ENCODE measurements at regions not wholly inside any gene's neighbourhood (a gene's known extent, or its start where the extent isn't known, plus 50 kb on each side); places are given as distances from the start of the nearest gene placed in this dataset.

GRCh38 chr14:94702629-94703028 lies 67.3 kb downstream of the GSC start:
- POLR2A ChIA-PET: interaction anchor here (1.0 kb wide), 1 partner anchor 34 kb away, joined by 4 read pairs; no protein-coding TSS in a partner anchor
- Histone ChIP-seq H3K4me1 (replicated peaks in 1 of 2; ENCODE audit: control insufficient read depth in 2 of 2, insufficient read depth in 2 of 2, low read length in 2 of 2) (no peaks in the 10 kb centered on the region), H3K9ac (ENCODE audit: insufficient read depth in 1 of 2, low read depth in 2 of 2, low read length in 2 of 2) (no peak overlapping the region), H3K27me3 (ENCODE audit: control insufficient read depth in 2 of 2, insufficient read depth in 2 of 2, low read length in 2 of 2) (no peaks in the 10 kb centered on the region; a peak in 1 of 5 replicates), H3K4me3 (no peak overlapping the region), H3K79me2 (ENCODE audit: control insufficient read depth, insufficient read depth, low read length) (no peaks in the 10 kb centered on the region), H2AFZ (ENCODE audit: low read depth, low read length) (no peak overlapping the region), H3K9me3 (replicated peaks; ENCODE audit: control insufficient read depth, insufficient read depth, low read depth, low read length) (no peaks in the 10 kb centered on the region), H4K20me1 (replicated peaks; ENCODE audit: control insufficient read depth, insufficient read depth, low read length) (no peaks in the 10 kb centered on the region), H3K4me2 (ENCODE audit: insufficient read depth, low read length) (no peak overlapping the region), H3K9me1 (ENCODE audit: control insufficient read depth, insufficient read depth, low read length) (no peaks in the 10 kb centered on the region), H3K27ac (ENCODE audit: extremely low read depth, low read depth, low read length) (no peak overlapping the region), H3K36me3 (ENCODE audit: control insufficient read depth, insufficient read depth, low read length) (no peaks in the 10 kb centered on the region)
- no TSS peak for BruUV-seq (replicated peaks)
- FAIRE-seq (no peak), ATAC-seq (no peak), DNase-seq (ENCODE audit: extremely low read depth in 1 of 4, low spot score in 3 of 4) (no peak)
- intact Hi-C loops (cut with micrococcal nuclease): no loop called here
- 0% methylated on average over 2 of the region's 2 CpGs for WGBS (ENCODE audit: insufficient coverage, low coverage, missing lambda C conversion rate)
- in situ Hi-C loops (cut with MboI): no loop called here
- CTCF ChIA-PET (ENCODE audit: low intra/inter-chr PET ratio): no interaction called here
- TF ChIP-seq THRA (IDR thresholded peaks at IDR 0.05): no peak
- TF ChIP-seq ZNF134 (CRISPR knock-in tag; conservative IDR thresholded peaks at IDR 0.05): no peak
- no peak for TF ChIP-seq TRIM24 (IDR thresholded peaks at IDR 0.05)
- no peak for TF ChIP-seq ILK (tag; IDR thresholded peaks at IDR 0.05; ENCODE audit: borderline replicate concordance, low read depth)
- TF ChIP-seq MYC (IDR thresholded peaks at IDR 0.05; ENCODE audit: low read depth, low read length): no peak
- no peak for TF ChIP-seq MYC (CRISPR knock-in tag; IDR thresholded peaks at IDR 0.05; ENCODE audit: borderline replicate concordance, low read depth)
- TF ChIP-seq ZNF253 (CRISPR knock-in tag; conservative IDR thresholded peaks at IDR 0.05): no peak
- no peak for TF ChIP-seq JUND (IDR thresholded peaks at IDR 0.05; ENCODE audit: borderline replicate concordance, low read depth, low read length)
- no peak for TF ChIP-seq JUND (tag; IDR thresholded peaks at IDR 0.05; ENCODE audit: borderline replicate concordance, low read depth, low read length)
- no peak for TF ChIP-seq RBBP5 (IDR thresholded peaks at IDR 0.05; ENCODE audit: borderline replicate concordance, insufficient read depth, low read length, poor library complexity, severe bottlenecking)
- no peak for TF ChIP-seq NFXL1 (CRISPR knock-in tag; IDR thresholded peaks at IDR 0.05)
- TF ChIP-seq ZFP30 (CRISPR knock-in tag; IDR thresholded peaks at IDR 0.05; ENCODE audit: borderline replicate concordance): no peak
- no peak for TF ChIP-seq KAT8 (IDR thresholded peaks at IDR 0.05; ENCODE audit: low read depth)
- TF ChIP-seq BRF2 (IDR thresholded peaks at IDR 0.05; ENCODE audit: borderline replicate concordance, insufficient read depth, insufficient read length): no peak
- TF ChIP-seq BCOR (IDR thresholded peaks at IDR 0.05): peak; percentile 41; the same call in 1 of the 2 replicates
- peak; percentile 68 for TF ChIP-seq RBM25 (IDR thresholded peaks at IDR 0.05; ENCODE audit: low read depth, low read length, severe bottlenecking)
- TF ChIP-seq ZFP36 (IDR thresholded peaks at IDR 0.05; ENCODE audit: low read depth, low read length, partially characterized antibody): peak; percentile 91
